A549 (cell line): ENCODE measurements at regions not wholly inside any gene's neighbourhood (a gene's known extent, or its start where the extent isn't known, plus 50 kb on each side); places are given as distances from the start of the nearest gene placed in this dataset.

Source experiments
- ATOH8 ChIP-seq: fragments of 250-450 bp; sonication (Bioruptor Pico); IDR thresholded peaks from 2 replicates; pipeline ENCODE4 v1.5.0; 2020; ENCODE audit warnings: low read depth, mild to moderate bottlenecking, moderate library complexity
- CEBPB ChIP-seq, 2 experiments: fragments of >200 bp in 1 of 2; sonication (Bioruptor Twin) in 1 of 2; formaldehyde crosslinking in 1 of 2; IDR thresholded peaks; 2 replicates each; pipeline ENCODE4 v1.6.1; 2012 to 2016
- CTCF ChIP-seq: fragments of >200 bp; sonication (Bioruptor Twin); formaldehyde crosslinking; IDR thresholded peaks from 3 replicates; pipeline ENCODE4 v1.5.1; 2016
- KDM1A ChIP-seq: fragments of 200-600 bp; sonication (generic); IDR thresholded peaks from 2 replicates; pipeline ENCODE4 v1.6.1; 2016; ENCODE audit warnings: low read depth, mild to moderate bottlenecking
- KDM5A ChIP-seq: fragments of 200-600 bp; sonication (generic); IDR thresholded peaks from 2 replicates; pipeline ENCODE4 v1.6.1; 2016; ENCODE audit warnings: antibody characterized with exemption, mild to moderate bottlenecking
- POLR2A ChIP-seq: IDR thresholded peaks from 2 replicates; pipeline ENCODE4 v1.6.1; 2012; ENCODE audit warnings: mild to moderate bottlenecking, low read length
- RAD21 ChIP-seq, 2 experiments: fragments of >200 bp in 1 of 2; sonication (Bioruptor Twin) in 1 of 2; formaldehyde crosslinking in 1 of 2; IDR thresholded peaks in 1 of 2; conservative IDR thresholded peaks in 1 of 2; 2 replicates in 1 of 2; 3 replicates in 1 of 2; pipeline ENCODE4 v1.6.1; 2012 to 2018; ENCODE audit warnings: inconsistent platforms in 1 of 2
- TF ChIP-seq, protein P1 (sequence below): IDR thresholded peaks from 2 replicates; pipeline ENCODE4 v1.6.1; 2012

- no peak for TF ChIP-seq CEBPB (IDR thresholded peaks at IDR 0.05)
- no peak for TF ChIP-seq ATOH8 (CRISPR knock-in tag)
- no peak for TF ChIP-seq RAD21 (conservative IDR thresholded peaks at IDR 0.05 in 1 of 2, IDR thresholded peaks at IDR 0.05 in 1 of 2)
- TF ChIP-seq KDM1A = no peak
- TF ChIP-seq KDM5A = no peak
- TF ChIP-seq POLR2A = no peak
- TF ChIP-seq, protein P1, sequence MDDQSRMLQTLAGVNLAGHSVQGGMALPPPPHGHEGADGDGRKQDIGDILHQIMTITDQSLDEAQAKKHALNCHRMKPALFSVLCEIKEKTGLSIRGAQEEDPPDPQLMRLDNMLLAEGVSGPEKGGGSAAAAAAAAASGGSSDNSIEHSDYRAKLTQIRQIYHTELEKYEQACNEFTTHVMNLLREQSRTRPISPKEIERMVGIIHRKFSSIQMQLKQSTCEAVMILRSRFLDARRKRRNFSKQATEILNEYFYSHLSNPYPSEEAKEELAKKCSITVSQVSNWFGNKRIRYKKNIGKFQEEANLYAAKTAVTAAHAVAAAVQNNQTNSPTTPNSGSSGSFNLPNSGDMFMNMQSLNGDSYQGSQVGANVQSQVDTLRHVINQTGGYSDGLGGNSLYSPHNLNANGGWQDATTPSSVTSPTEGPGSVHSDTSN = no peak
- no peak for TF ChIP-seq CTCF
These were observed 193.6 kb downstream of the JCAD start for GRCh38 chr10:29865700-29866355.
